ENCODE measurements at regions not wholly inside any gene's neighbourhood (a gene's known extent, or its start where the extent isn't known, plus 50 kb on each side); places are given as distances from the start of the nearest gene placed in this dataset.

DNA sequence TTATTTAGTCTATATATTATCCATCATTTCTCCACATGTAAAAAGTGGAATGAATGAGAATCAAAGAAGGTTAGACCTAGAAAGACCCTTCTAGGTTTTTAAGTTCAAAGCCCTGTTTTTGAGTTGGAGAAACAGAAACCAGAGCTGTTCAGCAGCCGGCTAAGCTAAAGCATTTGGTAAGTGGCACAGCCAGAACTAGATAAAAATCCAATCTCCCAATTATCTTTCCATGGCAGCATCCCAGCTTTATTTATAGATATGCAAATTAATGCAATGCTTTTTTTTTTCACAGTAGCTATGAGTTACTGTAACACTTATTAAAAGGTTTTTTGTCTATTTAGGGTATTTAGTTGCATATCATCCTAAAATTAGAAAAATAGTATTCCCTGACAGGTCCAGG lies 85.1 kb downstream of the NIBAN1 start:
- no peak for TF ChIP-seq RAD21 (IDR thresholded peaks at IDR 0.05; ENCODE audit: low read depth)
- no peak for TF ChIP-seq TAF1 (IDR thresholded peaks at IDR 0.05; ENCODE audit: low read depth)
- no peak for TF ChIP-seq YY1 (IDR thresholded peaks at IDR 0.05; ENCODE audit: low read depth)
- TF ChIP-seq EP300 (IDR thresholded peaks at IDR 0.05; ENCODE audit: borderline replicate concordance), result no peak
- TF ChIP-seq, protein P1, sequence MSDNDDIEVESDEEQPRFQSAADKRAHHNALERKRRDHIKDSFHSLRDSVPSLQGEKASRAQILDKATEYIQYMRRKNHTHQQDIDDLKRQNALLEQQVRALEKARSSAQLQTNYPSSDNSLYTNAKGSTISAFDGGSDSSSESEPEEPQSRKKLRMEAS (IDR thresholded peaks at IDR 0.05), result no peak
- no peak for TF ChIP-seq CEBPB (IDR thresholded peaks at IDR 0.05)
- TF ChIP-seq FOXM1 (IDR thresholded peaks at IDR 0.05; ENCODE audit: borderline replicate concordance, low read depth), result no peak
- no peak for TF ChIP-seq CREB1 (IDR thresholded peaks at IDR 0.05; ENCODE audit: low read depth)
- no peak for TF ChIP-seq TEAD4 (IDR thresholded peaks at IDR 0.05)
- TF ChIP-seq, protein P2, sequence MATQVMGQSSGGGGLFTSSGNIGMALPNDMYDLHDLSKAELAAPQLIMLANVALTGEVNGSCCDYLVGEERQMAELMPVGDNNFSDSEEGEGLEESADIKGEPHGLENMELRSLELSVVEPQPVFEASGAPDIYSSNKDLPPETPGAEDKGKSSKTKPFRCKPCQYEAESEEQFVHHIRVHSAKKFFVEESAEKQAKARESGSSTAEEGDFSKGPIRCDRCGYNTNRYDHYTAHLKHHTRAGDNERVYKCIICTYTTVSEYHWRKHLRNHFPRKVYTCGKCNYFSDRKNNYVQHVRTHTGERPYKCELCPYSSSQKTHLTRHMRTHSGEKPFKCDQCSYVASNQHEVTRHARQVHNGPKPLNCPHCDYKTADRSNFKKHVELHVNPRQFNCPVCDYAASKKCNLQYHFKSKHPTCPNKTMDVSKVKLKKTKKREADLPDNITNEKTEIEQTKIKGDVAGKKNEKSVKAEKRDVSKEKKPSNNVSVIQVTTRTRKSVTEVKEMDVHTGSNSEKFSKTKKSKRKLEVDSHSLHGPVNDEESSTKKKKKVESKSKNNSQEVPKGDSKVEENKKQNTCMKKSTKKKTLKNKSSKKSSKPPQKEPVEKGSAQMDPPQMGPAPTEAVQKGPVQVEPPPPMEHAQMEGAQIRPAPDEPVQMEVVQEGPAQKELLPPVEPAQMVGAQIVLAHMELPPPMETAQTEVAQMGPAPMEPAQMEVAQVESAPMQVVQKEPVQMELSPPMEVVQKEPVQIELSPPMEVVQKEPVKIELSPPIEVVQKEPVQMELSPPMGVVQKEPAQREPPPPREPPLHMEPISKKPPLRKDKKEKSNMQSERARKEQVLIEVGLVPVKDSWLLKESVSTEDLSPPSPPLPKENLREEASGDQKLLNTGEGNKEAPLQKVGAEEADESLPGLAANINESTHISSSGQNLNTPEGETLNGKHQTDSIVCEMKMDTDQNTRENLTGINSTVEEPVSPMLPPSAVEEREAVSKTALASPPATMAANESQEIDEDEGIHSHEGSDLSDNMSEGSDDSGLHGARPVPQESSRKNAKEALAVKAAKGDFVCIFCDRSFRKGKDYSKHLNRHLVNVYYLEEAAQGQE (IDR thresholded peaks at IDR 0.05; ENCODE audit: low read depth), result no peak
- no peak for TF ChIP-seq NFIC (IDR thresholded peaks at IDR 0.05)
- no peak for TF ChIP-seq TCF12 (IDR thresholded peaks at IDR 0.05; ENCODE audit: low read depth)
- TF ChIP-seq, protein P3, sequence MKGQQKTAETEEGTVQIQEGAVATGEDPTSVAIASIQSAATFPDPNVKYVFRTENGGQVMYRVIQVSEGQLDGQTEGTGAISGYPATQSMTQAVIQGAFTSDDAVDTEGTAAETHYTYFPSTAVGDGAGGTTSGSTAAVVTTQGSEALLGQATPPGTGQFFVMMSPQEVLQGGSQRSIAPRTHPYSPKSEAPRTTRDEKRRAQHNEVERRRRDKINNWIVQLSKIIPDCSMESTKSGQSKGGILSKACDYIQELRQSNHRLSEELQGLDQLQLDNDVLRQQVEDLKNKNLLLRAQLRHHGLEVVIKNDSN (IDR thresholded peaks at IDR 0.05), result no peak
